GM12878 (cell line): ENCODE measurements at regions not wholly inside any gene's neighbourhood (a gene's known extent, or its start where the extent isn't known, plus 50 kb on each side); places are given as distances from the start of the nearest gene placed in this dataset.

ENCODE experiments used
- ATAC-seq: fragments of 200-7000 bp; cut with Tn5 transposase; 3 replicates; pipeline ENCODE4 v1.9.1; 2020; ENCODE audit warnings: mild to moderate bottlenecking, moderate library complexity
- BruUV-seq: library from RNA; stranded (reverse); fragments of 400-500 nt; replicated peaks from 2 replicates; lab custom pipeline; 2021; lab: Mats Ljungman, UMichigan
- CTCF ChIA-PET: fragments of 300-600 bp; sonication (Branson Sonifier 250); formaldehyde crosslinking; extraction: SDS; loops from one replicate; lab custom pipeline; 2021; ENCODE audit warnings: inconsistent platforms; lab: Yijun Ruan, JAX
- POLR2A ChIA-PET: fragments of 350-600 bp; formaldehyde crosslinking; extraction: SDS; loops from one replicate; lab custom pipeline; 2021; ENCODE audit warnings: inconsistent platforms; lab: Charles Lee
- RAD21 ChIA-PET: fragments of 300-600 bp; sonication (Branson Sonifier 250); formaldehyde crosslinking; loops from one replicate; lab custom pipeline; 2023; ENCODE audit warnings: antibody characterized with exemption; ENCODE audit not compliant: unreplicated experiment; lab: Charles Lee
- SMC1A ChIA-PET: fragments of 300-600 bp; sonication (Branson Sonifier 250); formaldehyde crosslinking; loops from one replicate; lab custom pipeline; 2023; ENCODE audit not compliant: unreplicated experiment, uncharacterized antibody; lab: Charles Lee
- DNase-seq: peaks from one replicate; pipeline ENCODE4 v3.0.0-alpha.2; 2011; ENCODE audit warnings: low read depth, low spot score
- FAIRE-seq: peaks from 3 replicates; lab custom pipeline; 2011; peaks lifted over from hg19 to GRCh38; lab: Jason Lieb, UNC
- H2AFZ ChIP-seq: 2 replicates; pipeline ENCODE4 v1.6.0; 2011; ENCODE audit warnings: low read depth, low read length, control low read depth; ENCODE audit not compliant: control insufficient read depth
- H3K27ac ChIP-seq: 2 replicates; pipeline ENCODE4 v1.5.1; 2011; ENCODE audit warnings: control low read depth; ENCODE audit not compliant: control insufficient read depth, insufficient read depth
- H3K27me3 ChIP-seq, 2 experiments: replicated peaks in 1 of 2; 2 replicates each; pipeline versions ENCODE4 v1.6.0 to v1.6.1; 2011; ENCODE audit warnings: low read length in 1 of 2; ENCODE audit not compliant: control insufficient read depth in 2 of 2, insufficient read depth in 2 of 2
- H3K36me3 ChIP-seq, 2 experiments: 2 replicates each; pipeline ENCODE4 v1.5.1; 2011; ENCODE audit warnings: low read length in 1 of 2; ENCODE audit not compliant: control insufficient read depth in 2 of 2, insufficient read depth in 2 of 2
- H3K4me1 ChIP-seq: 2 replicates; pipeline ENCODE4 v1.6.1; 2011; ENCODE audit warnings: mild to moderate bottlenecking, low read length, moderate library complexity, mixed read lengths; ENCODE audit not compliant: control insufficient read depth, insufficient read depth
- H3K4me2 ChIP-seq: 2 replicates; pipeline ENCODE4 v1.6.0; 2011; ENCODE audit warnings: control low read depth; ENCODE audit not compliant: control insufficient read depth, insufficient read depth
- H3K4me3 ChIP-seq: fragments of 200-600 bp; sonication (generic); 2 replicates; pipeline ENCODE4 v1.5.1; 2016
- H3K79me2 ChIP-seq: 2 replicates; pipeline ENCODE4 v1.6.0; 2011; ENCODE audit warnings: low read length; ENCODE audit not compliant: control insufficient read depth, insufficient read depth
- H3K9ac ChIP-seq: 2 replicates; pipeline ENCODE4 v1.8.0; 2011; ENCODE audit warnings: low read length, control low read depth, mixed read lengths; ENCODE audit not compliant: control insufficient read depth, insufficient read depth
- H3K9me3 ChIP-seq: replicated peaks from 3 replicates; pipeline ENCODE4 v1.5.1; 2011; ENCODE audit warnings: mild to moderate bottlenecking, low read length; ENCODE audit not compliant: control insufficient read depth, insufficient read depth
- H4K20me1 ChIP-seq: 2 replicates; pipeline ENCODE4 v1.6.0; 2011; ENCODE audit not compliant: control insufficient read depth, insufficient read depth
- BHLHE40 ChIP-seq, 2 experiments: fragments of 450-650 bp in 1 of 2; IDR thresholded peaks; 2 replicates each; pipeline ENCODE4 v1.6.1; 2011 to 2017; ENCODE audit warnings: low read depth in 2 of 2, borderline replicate concordance in 1 of 2, improper control_type of control experiment in 1 of 2, low read length in 1 of 2, mild to moderate bottlenecking in 1 of 2
- CHD4 ChIP-seq: fragments of 200-600 bp; sonication (generic); IDR thresholded peaks from 2 replicates; pipeline ENCODE4 v1.6.1; 2016; ENCODE audit warnings: mild to moderate bottlenecking
- FOS ChIP-seq: IDR thresholded peaks from 3 replicates; pipeline ENCODE4 v1.6.1; 2011; ENCODE audit warnings: borderline replicate concordance; ENCODE audit not compliant: insufficient read length; ENCODE audit errors: extremely low read depth
- HCFC1 ChIP-seq: fragments of 150-350 bp; IDR thresholded peaks from 2 replicates; pipeline ENCODE4 v1.6.1; 2014; ENCODE audit warnings: low read length
- HDAC6 ChIP-seq: fragments of 200-600 bp; sonication (generic); IDR thresholded peaks from one replicate; pipeline ENCODE4 v1.8.0; 2017; ENCODE audit warnings: antibody characterized with exemption; ENCODE audit not compliant: unreplicated experiment
- IRF4 ChIP-seq: IDR thresholded peaks from 2 replicates; pipeline ENCODE4 v1.6.1; 2011; ENCODE audit warnings: low read depth, low read length
- MXI1 ChIP-seq: fragments of 150-350 bp; IDR thresholded peaks from 2 replicates; pipeline ENCODE4 v1.6.1; 2011; ENCODE audit warnings: low read depth, mild to moderate bottlenecking, inconsistent platforms, low read length, improper control_type of control experiment
- NBN ChIP-seq: fragments of 450-650 bp; IDR thresholded peaks from 2 replicates; pipeline ENCODE4 v1.6.1; 2016
- NFYA ChIP-seq: IDR thresholded peaks from 2 replicates; pipeline ENCODE4 v1.6.1; 2011; ENCODE audit warnings: low read depth, mild to moderate bottlenecking, low read length, improper control_type of control experiment, borderline replicate concordance
- PML ChIP-seq: IDR thresholded peaks from 2 replicates; pipeline ENCODE4 v1.6.1; 2012; ENCODE audit warnings: low read length, inconsistent platforms
- POLR2AphosphoS5 ChIP-seq: IDR thresholded peaks from 2 replicates; pipeline ENCODE4 v1.6.1; 2011; ENCODE audit warnings: mild to moderate bottlenecking, low read length, inconsistent platforms
- RFX5 ChIP-seq: IDR thresholded peaks from 2 replicates; pipeline ENCODE4 v1.6.1; 2011; ENCODE audit warnings: low read depth, low read length, improper control_type of control experiment
- SREBF1 ChIP-seq: IDR thresholded peaks from 2 replicates; pipeline ENCODE4 v1.6.1; 2012; ENCODE audit warnings: mild to moderate bottlenecking, low read length
- SRF ChIP-seq, 2 experiments: IDR thresholded peaks; 2 replicates each; pipeline ENCODE4 v1.6.1; 2011; ENCODE audit warnings: low read depth in 2 of 2, low read length in 2 of 2, mild to moderate bottlenecking in 1 of 2, moderate library complexity in 1 of 2
- STAT3 ChIP-seq: IDR thresholded peaks from 2 replicates; pipeline ENCODE4 v1.6.1; 2011; ENCODE audit warnings: low read depth, low read length, improper control_type of control experiment
- TCF7 ChIP-seq: IDR thresholded peaks from 2 replicates; pipeline ENCODE4 v1.6.1; 2014; ENCODE audit warnings: antibody characterized with exemption, borderline replicate concordance
- YBX1 ChIP-seq: fragments of 450-650 bp; IDR thresholded peaks from 2 replicates; pipeline ENCODE4 v1.6.1; 2016; ENCODE audit warnings: antibody characterized with exemption
- ZNF217 ChIP-seq: fragments of 450-650 bp; IDR thresholded peaks from 2 replicates; pipeline ENCODE4 v1.6.1; 2017; ENCODE audit warnings: antibody characterized with exemption, mild to moderate bottlenecking
- in situ Hi-C: fragments of 300-500 bp; cut with MboI; formaldehyde crosslinking; loops from 9 replicates; pipeline ENCODE4 v1.14.3; 2018; ENCODE audit warnings: mixed read lengths
- intact Hi-C: fragments of 100-400 bp; cut with micrococcal nuclease; formaldehyde crosslinking; loops from one replicate; pipeline ENCODE4 v1.14.2; 2022; ENCODE audit not compliant: unreplicated experiment
- TF ChIP-seq, protein P1 (sequence below): IDR thresholded peaks from 2 replicates; pipeline ENCODE4 v1.6.1; 2011; ENCODE audit warnings: borderline replicate concordance, low read depth, mild to moderate bottlenecking, moderate library complexity, mixed read lengths, low read length; ENCODE audit not compliant: insufficient read depth; ENCODE audit errors: extremely low read length

DNA sequence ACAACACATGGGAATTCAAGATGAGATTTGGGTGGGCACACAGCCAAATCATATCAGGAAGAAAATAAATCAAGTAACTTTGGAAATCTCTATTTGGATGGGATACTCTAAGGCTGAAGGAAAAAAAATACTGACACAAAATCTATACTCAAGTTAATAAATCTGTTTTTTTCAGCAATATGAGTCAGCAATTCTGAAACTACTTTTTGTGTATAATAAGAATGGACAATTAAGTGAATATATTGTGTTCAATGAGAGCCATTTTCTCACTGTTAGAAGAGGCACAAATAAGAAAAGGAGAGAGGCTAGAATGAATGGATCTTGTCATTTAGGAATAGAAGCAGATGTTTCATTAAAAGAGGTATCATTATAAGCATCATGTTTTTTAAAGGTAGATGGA, 651.0 kb downstream of the TAF11L14 start:
- ChIA-PET RAD21 (no interaction called here), SMC1A (interaction anchor here (1.9 kb wide), 1 partner anchor 1069 kb away, joined by 9 read pairs; no protein-coding TSS in a partner anchor), CTCF (interaction anchor here (2.4 kb wide), 1 partner anchor 20 kb away, joined by 12 read pairs; no protein-coding TSS in a partner anchor), POLR2A (no interaction called here)
- in situ Hi-C loops (no loop called here), intact Hi-C loops (no loop called here)
- no peak for TF ChIP-seq CHD4
- TF ChIP-seq PML = no peak
- no peak for TF ChIP-seq TCF7
- TF ChIP-seq BHLHE40 (IDR thresholded peaks at IDR 0.05; ENCODE audit: borderline replicate concordance in 1 of 2, low read depth in 2 of 2, low read length in 1 of 2) = no peak
- no peak for TF ChIP-seq POLR2AphosphoS5
- TF ChIP-seq ZNF217 = no peak
- no peak for TF ChIP-seq IRF4
- no peak for TF ChIP-seq STAT3
- TF ChIP-seq YBX1 = no peak
- TF ChIP-seq SRF (IDR thresholded peaks at IDR 0.05; ENCODE audit: low read depth in 2 of 2, low read length in 2 of 2) = no peak
- TF ChIP-seq, protein P1, sequence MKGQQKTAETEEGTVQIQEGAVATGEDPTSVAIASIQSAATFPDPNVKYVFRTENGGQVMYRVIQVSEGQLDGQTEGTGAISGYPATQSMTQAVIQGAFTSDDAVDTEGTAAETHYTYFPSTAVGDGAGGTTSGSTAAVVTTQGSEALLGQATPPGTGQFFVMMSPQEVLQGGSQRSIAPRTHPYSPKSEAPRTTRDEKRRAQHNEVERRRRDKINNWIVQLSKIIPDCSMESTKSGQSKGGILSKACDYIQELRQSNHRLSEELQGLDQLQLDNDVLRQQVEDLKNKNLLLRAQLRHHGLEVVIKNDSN = no peak
- no peak for TF ChIP-seq RFX5
- TF ChIP-seq NBN = no peak
- TF ChIP-seq HCFC1 = no peak
- TF ChIP-seq MXI1 = no peak
- TF ChIP-seq NFYA = no peak
- no peak for TF ChIP-seq FOS
- no peak for TF ChIP-seq SREBF1
- no peak for TF ChIP-seq HDAC6
- no peak overlapping the region for H2AFZ ChIP-seq
- H3K9me3 ChIP-seq = no peaks in the 10 kb centered on the region
- no peaks in the 10 kb centered on the region for H3K4me1 ChIP-seq
- no peaks in the 10 kb centered on the region for H4K20me1 ChIP-seq
- H3K36me3 ChIP-seq = no peaks in the 10 kb centered on the region
- FAIRE-seq (no peak), DNase-seq (no peak), ATAC-seq (no peak)
- no peaks in the 10 kb centered on the region for H3K27me3 ChIP-seq
- no peak overlapping the region for H3K9ac ChIP-seq
- H3K4me3 ChIP-seq = no peak overlapping the region
- H3K4me2 ChIP-seq = no peak overlapping the region
- H3K79me2 ChIP-seq = no peaks in the 10 kb centered on the region
- no peak overlapping the region for H3K27ac ChIP-seq
- no TSS peak for BruUV-seq
